OCI-LY1 (cell line): ENCODE measurements at regions not wholly inside any gene's neighbourhood (a gene's known extent, or its start where the extent isn't known, plus 50 kb on each side); places are given as distances from the start of the nearest gene placed in this dataset.

Source experiments
- H2AFZ ChIP-seq: fragments of 200-600 bp; sonication (generic), shearing (Covaris generic); 2 replicates; pipeline ENCODE4 v1.6.0; 2014; ENCODE audit warnings: antibody characterized with exemption, mild to moderate bottlenecking, low read length
- H3F3A ChIP-seq: fragments of 200-600 bp; sonication (generic), shearing (Covaris generic); 2 replicates; pipeline ENCODE4 v1.6.0; 2014; ENCODE audit warnings: mild to moderate bottlenecking, antibody characterized with exemption, low read length, moderate library complexity; ENCODE audit not compliant: insufficient read depth
- H3K27ac ChIP-seq: fragments of 200-600 bp; sonication (generic); 2 replicates; pipeline ENCODE4 v1.5.1; 2014; ENCODE audit warnings: low read length, mixed run types, mild to moderate bottlenecking, low read depth; ENCODE audit not compliant: poor library complexity, severe bottlenecking
- H3K27me3 ChIP-seq: fragments of 200-600 bp; sonication (generic); 2 replicates; pipeline ENCODE4 v1.6.0; 2014; ENCODE audit warnings: antibody characterized with exemption, mild to moderate bottlenecking, low read length, moderate library complexity; ENCODE audit not compliant: insufficient read depth
- H3K36me3 ChIP-seq: fragments of 200-600 bp; sonication (generic); 2 replicates; pipeline ENCODE4 v1.6.1; 2014; ENCODE audit warnings: mild to moderate bottlenecking, antibody characterized with exemption, low read length, moderate library complexity, mixed read lengths; ENCODE audit not compliant: insufficient read depth
- H3K4me1 ChIP-seq: fragments of 200-600 bp; sonication (generic); 2 replicates; pipeline ENCODE4 v1.5.1; 2014; ENCODE audit warnings: mild to moderate bottlenecking, low read length, moderate library complexity; ENCODE audit not compliant: insufficient read depth, severe bottlenecking
- H3K4me2 ChIP-seq: fragments of 200-600 bp; sonication (generic), shearing (Covaris generic); 2 replicates; pipeline ENCODE4 v1.6.1; 2014; ENCODE audit warnings: low read length
- H3K4me3 ChIP-seq: fragments of 200-600 bp; sonication (generic); 2 replicates; pipeline ENCODE4 v1.5.1; 2014; ENCODE audit warnings: low read length, low read depth, mild to moderate bottlenecking, mixed read lengths; ENCODE audit not compliant: poor library complexity, severe bottlenecking
- H3K79me2 ChIP-seq: fragments of 200-600 bp; shearing (Covaris generic); 2 replicates; pipeline ENCODE4 v1.6.1; 2016; ENCODE audit warnings: mixed run types, low read length, mixed read lengths; ENCODE audit not compliant: insufficient read depth
- H3K9ac ChIP-seq: fragments of 200-600 bp; sonication (generic), shearing (Covaris generic); 2 replicates; pipeline ENCODE4 v1.6.1; 2014; ENCODE audit warnings: mild to moderate bottlenecking, low read length, mixed read lengths
- H3K9me2 ChIP-seq: fragments of 200-600 bp; sonication (generic), shearing (Covaris generic); 2 replicates; pipeline ENCODE4 v1.6.1; 2014; ENCODE audit warnings: low read depth, mild to moderate bottlenecking, low read length, mixed read lengths
- H3K9me3 ChIP-seq: fragments of 200-600 bp; shearing (Covaris generic); 2 replicates; pipeline ENCODE4 v1.6.1; 2014; ENCODE audit warnings: low read length, mixed read lengths
- H4K20me1 ChIP-seq: fragments of 200-600 bp; sonication (generic), shearing (Covaris generic); 2 replicates; pipeline ENCODE4 v1.6.0; 2016; ENCODE audit warnings: mild to moderate bottlenecking, low read length; ENCODE audit not compliant: insufficient read depth
- CTCF ChIP-seq: fragments of 200-600 bp; sonication (generic), shearing (Covaris generic); IDR thresholded peaks from 2 replicates; pipeline ENCODE4 v1.5.1; 2017; ENCODE audit warnings: mild to moderate bottlenecking, antibody characterized with exemption, low read length, moderate library complexity, mixed read lengths
- EZH2 ChIP-seq: fragments of 200-600 bp; sonication (generic), shearing (Covaris generic); IDR thresholded peaks from 2 replicates; pipeline ENCODE4 v1.8.0; 2017; ENCODE audit warnings: borderline replicate concordance, mixed run types, mild to moderate bottlenecking, antibody characterized with exemption, low read length, moderate library complexity, mixed read lengths

- H4K20me1 ChIP-seq, result no peaks in the 10 kb centered on the region
- TF ChIP-seq CTCF (no peak), EZH2 (no peak)
- H2AFZ ChIP-seq, result no peak overlapping the region
- no peaks in the 10 kb centered on the region for H3K36me3 ChIP-seq
- no peaks in the 10 kb centered on the region for H3F3A ChIP-seq
- no peaks in the 10 kb centered on the region for H3K27me3 ChIP-seq
- H3K9ac ChIP-seq, result no peak overlapping the region
- H3K9me2 ChIP-seq, result no peaks in the 10 kb centered on the region
- no peaks in the 10 kb centered on the region for H3K79me2 ChIP-seq
- no peak overlapping the region for H3K4me2 ChIP-seq
- no peaks in the 10 kb centered on the region for H3K4me1 ChIP-seq
- no peak overlapping the region for H3K27ac ChIP-seq
- H3K9me3 ChIP-seq, result peaks cover 6% of the 10 kb centered on the region
- H3K4me3 ChIP-seq, result no peak overlapping the region
These were observed 291.1 kb downstream of the PTPRU start for GRCh38 chr1:29527314-29528004.

GRCh38 chr1:29525941-29526340, 289.6 kb downstream of the PTPRU start:
- no peak for TF ChIP-seq EZH2
- TF ChIP-seq CTCF, result no peak
- no peak overlapping the region for H3K9ac ChIP-seq
- no peaks in the 10 kb centered on the region for H3K9me2 ChIP-seq
- H3F3A ChIP-seq, result no peaks in the 10 kb centered on the region
- H3K4me2 ChIP-seq, result no peak overlapping the region
- no peak overlapping the region for H3K4me3 ChIP-seq
- no peak overlapping the region for H3K27ac ChIP-seq
- no peaks in the 10 kb centered on the region for H3K36me3 ChIP-seq
- H3K79me2 ChIP-seq, result no peaks in the 10 kb centered on the region
- peaks cover 6% of the 10 kb centered on the region for H3K9me3 ChIP-seq
- H3K4me1 ChIP-seq, result no peaks in the 10 kb centered on the region
- no peak overlapping the region for H2AFZ ChIP-seq
- no peaks in the 10 kb centered on the region for H3K27me3 ChIP-seq
- no peaks in the 10 kb centered on the region for H4K20me1 ChIP-seq

GRCh38 chr1:29524285-29525065, 288.2 kb downstream of the PTPRU start:
- no peaks in the 10 kb centered on the region for H3K27me3 ChIP-seq
- no peak overlapping the region for H2AFZ ChIP-seq
- H3F3A ChIP-seq, result no peaks in the 10 kb centered on the region
- no peak overlapping the region for H3K27ac ChIP-seq
- no peaks in the 10 kb centered on the region for H3K79me2 ChIP-seq
- TF ChIP-seq EZH2, result no peak
- TF ChIP-seq CTCF, result no peak
- no peak overlapping the region for H3K4me3 ChIP-seq
- H3K4me2 ChIP-seq, result no peak overlapping the region
- no peaks in the 10 kb centered on the region for H4K20me1 ChIP-seq
- H3K36me3 ChIP-seq, result no peaks in the 10 kb centered on the region
- no peak overlapping the region for H3K9ac ChIP-seq
- H3K9me2 ChIP-seq, result no peaks in the 10 kb centered on the region
- peaks cover 5% of the 10 kb centered on the region for H3K9me3 ChIP-seq
- no peaks in the 10 kb centered on the region for H3K4me1 ChIP-seq
